Activated CD4-positive, alpha-beta T cell treated with anti-CD3 and anti-CD28 coated beads for 1 hour (primary cell): ENCODE measurements at regions not wholly inside any gene's neighbourhood (a gene's known extent, or its start where the extent isn't known, plus 50 kb on each side); places are given as distances from the start of the nearest gene placed in this dataset.

Experiments
- DNase-seq: peaks from one replicate; pipeline ENCODE4 v3.0.0-alpha.2; 2020

DNA sequence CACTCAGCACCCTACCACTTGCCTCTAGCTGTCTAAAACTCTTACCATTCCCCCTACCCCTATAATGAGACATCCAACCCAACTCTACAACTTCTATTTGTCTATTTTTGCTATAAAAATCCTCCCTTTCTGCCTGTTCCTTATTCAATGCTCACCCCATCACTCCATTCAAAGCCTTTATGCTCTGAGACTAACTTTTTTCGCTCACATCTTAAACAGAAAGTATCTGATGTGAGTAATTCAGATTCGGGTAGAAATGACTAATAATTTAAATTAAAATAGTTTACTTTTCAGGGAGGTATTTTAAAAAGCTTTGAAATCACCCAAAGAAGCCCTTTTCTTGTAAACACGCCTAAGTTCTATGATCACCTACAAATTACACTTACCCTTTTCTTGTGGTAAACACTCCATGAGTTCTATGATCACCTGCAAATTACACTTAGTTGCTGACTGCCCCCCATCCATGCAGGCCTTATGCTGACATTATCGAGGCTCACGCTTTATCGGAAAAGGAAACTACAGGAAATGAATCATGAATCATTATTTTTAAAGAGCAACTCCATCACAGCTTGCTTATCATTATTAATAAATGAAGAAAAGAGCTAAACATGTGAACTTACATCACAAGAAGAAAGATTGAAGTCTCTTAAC, 168.7 kb upstream of the PPP1R2C start:
- DNase-seq: no peak

DNA sequence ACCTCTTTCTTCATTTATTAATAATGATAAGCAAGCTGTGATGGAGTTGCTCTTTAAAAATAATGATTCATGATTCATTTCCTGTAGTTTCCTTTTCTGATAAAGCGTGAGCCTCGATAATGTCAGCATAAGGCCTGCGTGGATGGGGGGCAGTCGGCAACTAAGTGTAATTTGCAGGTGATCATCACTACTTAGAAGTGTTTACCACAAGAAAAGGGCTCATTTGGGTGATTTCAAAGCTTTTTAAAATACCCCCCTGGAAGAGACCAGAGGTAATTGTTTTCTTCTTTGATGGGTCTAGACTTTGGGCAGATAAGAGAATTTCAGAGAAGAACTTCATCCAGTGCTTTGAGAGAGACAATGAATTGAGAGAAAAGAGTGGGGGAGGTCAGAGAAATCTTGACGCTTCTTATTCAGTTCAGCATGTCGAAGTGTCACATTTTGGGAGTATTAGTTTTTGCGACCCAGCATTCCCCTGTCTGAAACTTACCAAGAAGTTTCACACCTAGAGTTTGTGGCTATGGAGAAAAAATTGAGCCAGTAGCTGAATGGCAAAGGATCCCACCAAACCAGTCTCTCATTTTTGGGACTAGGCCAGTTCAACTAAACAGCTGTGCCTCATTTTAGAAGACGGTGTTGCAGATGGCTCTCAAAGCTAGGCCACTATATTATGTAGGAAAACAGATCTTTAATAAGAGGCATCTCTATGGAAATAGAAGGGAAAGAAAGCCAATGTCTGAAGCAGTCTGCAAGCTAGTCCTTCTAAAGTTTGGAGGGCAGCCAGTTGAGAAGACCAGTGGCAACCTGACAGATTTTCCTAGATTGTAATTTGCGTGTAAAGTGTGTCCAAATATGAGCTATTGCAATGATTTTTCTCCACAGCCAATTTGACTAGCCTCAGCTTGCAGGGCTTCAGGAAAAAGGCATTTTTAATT, 171.0 kb upstream of the PPP1R2C start:
- DNase-seq: no peak

DNA sequence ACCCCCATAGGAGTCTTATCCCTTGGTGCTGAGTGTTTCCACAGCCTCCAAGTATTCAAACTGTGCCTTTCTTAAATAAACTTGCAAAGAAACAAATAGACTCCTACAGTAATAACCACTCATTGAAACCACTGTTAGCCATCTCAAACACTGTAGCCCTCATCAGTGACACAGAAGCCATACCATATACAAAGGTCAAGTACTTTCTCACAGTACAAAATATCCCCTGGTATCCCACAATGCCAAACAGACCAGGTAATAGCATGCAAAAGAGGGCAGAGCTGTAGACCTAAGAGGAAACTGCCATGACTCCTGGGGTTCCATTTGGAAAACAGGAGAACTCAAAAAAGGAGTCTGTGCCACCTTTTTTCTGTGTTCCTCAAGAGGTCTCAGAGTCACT, 173.8 kb upstream of the PPP1R2C start:
- no peak for DNase-seq

DNA sequence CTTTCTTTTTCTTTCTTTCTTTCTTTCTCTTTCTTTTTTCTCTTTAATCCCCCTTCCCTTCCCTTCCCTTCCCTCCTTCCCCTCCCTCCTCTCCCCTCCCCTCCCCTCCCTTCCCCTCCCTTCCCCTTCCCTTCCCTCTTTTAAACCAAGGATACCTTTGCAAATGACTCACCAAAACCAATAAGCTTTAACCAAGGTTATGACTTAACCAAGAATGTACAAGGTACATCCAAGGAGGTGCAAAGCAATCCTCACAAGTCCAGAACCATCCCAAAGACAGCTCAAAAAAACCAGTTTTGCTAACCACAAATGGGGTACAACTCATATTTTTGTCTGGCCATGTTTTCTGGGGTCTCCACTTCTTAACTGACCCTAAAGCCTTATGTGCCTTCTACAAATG, 174.7 kb upstream of the PPP1R2C start:
- DNase-seq: no peak

GRCh38 chrX:42954880-42955279, 176.9 kb upstream of the PPP1R2C start:
- no peak for DNase-seq

- no peak for DNase-seq
Measured at GRCh38 chrX:42955349-42955748, 177.4 kb upstream of the PPP1R2C start.

- no peak for DNase-seq
Measured at GRCh38 chrX:42967681-42968300, 189.8 kb upstream of the PPP1R2C start.

- no peak for DNase-seq
Measured at GRCh38 chrX:42973321-42973720, 195.4 kb upstream of the PPP1R2C start.

DNA sequence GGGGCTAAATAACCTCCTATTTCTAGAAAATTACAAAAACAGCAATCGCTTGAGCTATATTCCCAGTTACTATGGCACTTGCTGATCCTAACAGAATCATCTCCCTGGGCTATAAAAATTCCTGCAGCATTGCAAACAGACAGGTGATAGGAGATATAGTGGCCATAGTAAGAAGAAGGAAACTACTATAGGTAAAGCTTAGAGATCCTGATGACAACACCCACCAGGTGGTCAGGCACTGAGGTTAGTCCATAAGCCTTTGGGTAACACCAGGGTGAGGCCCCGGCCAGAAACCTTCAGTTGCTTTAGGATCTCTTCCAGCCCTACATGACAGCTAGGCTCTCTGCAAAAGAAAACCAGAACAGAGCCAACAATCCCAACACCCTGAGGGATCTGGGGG, 197.9 kb upstream of the PPP1R2C start:
- DNase-seq: no peak

DNA sequence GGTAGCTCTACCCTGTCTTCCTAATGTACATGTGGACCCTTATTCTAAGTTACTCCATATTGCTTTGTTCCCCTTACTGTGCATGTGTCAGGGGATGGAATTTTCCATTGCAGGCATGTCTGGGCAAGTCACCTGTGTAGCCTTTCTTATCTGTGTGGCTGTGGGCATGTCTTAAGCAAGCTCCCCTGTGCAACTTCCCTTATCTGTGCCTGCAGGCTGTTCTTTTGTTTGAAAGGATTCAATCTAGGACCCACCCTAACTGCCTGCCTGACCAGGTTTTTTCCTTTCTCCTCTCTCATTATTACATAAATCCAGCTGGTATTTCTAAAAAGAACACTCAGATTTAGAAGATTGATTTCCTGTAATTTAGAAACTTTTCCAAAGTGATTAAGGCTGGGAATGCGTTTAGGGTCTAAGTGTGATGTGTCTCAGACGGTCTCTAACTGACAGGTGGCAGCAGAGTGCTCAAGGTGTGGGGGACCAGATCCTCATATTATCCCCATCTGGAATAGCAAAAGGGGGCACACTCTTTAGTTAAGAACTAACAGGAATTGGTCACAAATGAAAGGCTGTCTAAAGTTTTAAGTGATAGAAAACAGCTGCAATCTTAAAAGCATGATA, 198.9 kb upstream of the PPP1R2C start:
- no peak for DNase-seq

DNA sequence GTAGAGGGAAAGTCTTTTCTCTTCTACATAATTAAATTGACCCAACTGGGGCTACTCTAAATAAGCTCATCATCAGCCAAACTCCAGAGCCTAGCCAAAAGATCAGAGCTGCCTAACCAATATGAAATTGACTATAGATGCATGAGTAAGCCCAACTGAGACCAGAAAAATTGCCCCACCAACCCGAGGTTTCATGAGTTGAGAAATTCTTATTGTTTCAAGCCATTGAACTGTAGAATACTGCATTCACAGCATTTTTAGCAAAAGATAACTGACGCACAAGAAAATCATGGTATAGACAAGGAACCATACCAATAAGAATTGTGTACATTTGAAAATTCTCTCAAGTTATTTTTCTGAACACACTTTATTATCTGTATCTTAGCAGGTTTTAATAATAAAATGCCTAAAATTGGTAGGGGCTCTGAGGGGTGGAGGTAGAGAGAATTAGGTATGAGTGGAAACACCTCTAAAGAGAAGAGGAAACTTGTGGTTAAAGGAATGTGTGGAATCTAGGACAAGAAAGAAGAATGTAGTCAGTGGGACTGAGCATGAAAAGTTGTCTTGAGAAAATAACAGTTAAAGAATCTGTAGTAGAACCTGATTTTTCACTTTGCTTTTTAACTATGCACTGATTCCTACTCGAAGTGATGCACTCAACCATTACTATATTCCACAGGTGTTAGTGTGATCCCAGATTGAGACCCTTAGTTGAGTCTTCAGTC, 200.9 kb upstream of the PPP1R2C start:
- no peak for DNase-seq

DNA sequence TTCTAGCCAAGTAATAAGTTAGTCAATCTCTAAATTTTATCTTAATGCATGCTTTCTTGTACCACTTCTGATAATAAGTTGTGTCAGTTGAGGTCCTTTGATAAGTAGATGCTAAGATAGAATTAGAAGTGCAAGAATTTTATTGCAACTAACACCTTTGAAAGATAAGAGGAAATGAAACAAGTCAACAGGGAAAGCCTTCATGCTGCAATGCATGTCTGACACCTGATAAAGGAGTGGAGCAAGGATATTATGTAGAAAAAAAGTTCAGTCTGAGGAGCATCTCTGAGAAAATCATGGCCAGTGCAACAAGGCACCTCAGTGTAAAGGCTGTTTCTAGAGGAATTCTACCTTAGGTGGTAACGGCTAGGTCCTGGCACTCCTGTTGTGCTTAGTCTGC, 210.7 kb upstream of the PPP1R2C start:
- no peak for DNase-seq

- DNase-seq: no peak
Measured at GRCh38 chrX:42992199-42992943, 214.4 kb upstream of the PPP1R2C start.

- no peak for DNase-seq
Measured at GRCh38 chrX:42996861-42997260, 218.9 kb upstream of the PPP1R2C start.

DNA sequence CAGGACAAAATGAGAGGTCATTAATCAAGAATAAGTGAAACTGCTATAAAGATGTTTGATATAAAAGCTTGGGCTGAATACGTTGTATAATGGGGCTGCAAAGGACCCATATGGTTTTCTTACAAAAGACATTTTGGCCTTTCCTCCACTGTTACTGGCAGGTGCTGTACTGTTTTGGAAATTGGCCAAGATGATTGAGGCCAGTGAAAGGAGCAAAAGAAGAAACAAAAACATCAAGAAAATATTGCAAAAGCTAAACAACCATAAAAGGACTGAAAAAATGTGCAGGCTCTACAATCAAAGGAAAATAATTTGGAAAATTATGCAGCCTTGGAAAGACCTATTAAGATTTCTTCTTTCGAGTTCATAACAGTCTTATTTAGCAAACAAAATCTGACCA, 222.2 kb upstream of the PPP1R2C start:
- DNase-seq: no peak

DNA sequence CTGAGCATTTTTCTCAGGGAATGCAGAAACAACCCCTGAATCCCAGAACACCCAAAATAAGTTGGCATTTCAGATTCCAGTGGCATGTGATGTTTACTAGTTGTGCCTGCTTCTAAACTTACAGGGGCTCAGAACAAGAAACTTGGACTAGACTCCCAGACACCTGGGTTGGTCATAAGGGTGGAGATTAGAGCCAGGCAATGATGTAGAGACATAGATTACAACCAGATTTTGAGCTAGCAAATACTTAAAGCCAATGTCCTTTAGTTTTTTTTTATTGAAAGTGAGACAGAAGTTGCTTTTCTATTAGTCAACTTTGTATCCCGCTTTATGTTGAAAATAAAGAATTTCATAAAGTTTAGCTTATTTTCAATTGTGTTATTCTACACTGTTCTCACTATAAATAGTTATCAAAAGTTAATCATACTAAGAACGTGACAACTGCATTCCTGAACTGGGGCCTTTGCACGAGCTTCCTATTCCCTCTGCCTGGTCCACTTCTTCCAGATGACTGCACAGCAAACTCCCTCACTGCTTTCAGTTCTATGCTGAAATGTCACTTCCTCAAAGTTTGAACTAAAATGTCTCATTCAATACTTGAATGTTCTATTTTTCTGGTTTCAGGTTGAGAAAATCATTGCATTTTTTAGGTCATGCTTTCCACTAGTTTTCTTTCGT, 224.7 kb upstream of the PPP1R2C start:
- no peak for DNase-seq

DNA sequence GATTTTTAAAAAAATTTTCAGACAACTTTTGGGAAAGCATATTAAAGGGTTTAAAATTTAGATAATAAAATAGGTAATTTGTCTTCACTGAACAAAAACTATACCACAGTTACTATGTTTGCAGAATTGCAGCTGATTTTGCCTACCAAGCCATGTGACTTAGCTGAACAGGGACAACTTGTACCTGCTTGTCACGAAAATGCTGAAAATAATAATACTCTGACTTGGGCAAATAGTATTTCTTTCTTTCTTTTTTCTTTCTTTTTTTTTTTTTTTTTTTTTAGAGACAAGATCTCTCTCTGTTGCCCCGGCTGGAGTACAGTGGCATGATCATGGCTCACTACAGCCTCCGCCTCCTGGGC, 225.2 kb upstream of the PPP1R2C start:
- no peak for DNase-seq

DNA sequence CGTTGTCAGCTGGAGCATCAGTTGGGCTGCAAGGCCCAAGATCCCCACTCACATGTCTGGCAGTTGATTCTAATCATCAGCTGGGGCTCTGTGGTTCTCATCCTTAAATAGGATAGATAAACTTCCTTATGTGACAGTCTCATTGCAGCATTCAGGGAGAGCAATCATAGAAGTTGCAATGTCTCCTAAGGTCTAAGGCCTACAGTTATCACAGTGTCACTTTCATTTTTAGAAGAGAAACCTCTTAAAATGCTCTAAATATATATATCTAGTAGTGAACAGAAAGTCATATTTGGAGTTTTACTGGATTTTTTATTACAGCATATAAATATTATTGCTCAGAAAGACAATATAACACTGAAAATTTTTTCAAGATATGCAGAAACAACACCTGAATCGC, 226.0 kb upstream of the PPP1R2C start:
- DNase-seq: no peak

DNA sequence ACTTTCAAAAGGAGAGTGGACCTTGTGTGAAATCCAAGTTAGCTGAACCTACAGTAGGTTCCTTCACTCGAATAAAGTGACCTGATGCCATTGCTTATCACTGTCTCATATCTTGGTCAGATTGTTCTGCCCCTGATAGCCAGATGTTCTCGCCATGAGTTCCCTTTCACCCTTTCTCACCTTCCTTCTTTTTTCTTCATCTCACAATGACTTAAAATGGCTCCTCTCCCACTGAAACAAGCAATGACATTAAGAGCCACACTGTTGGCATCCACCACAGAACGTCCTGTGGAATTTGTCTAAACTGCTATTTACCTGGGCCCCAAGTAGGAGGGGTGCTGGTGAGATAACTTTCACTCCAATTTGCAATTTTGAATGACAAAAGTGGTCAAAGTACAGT, 227.6 kb upstream of the PPP1R2C start:
- DNase-seq: no peak

DNA sequence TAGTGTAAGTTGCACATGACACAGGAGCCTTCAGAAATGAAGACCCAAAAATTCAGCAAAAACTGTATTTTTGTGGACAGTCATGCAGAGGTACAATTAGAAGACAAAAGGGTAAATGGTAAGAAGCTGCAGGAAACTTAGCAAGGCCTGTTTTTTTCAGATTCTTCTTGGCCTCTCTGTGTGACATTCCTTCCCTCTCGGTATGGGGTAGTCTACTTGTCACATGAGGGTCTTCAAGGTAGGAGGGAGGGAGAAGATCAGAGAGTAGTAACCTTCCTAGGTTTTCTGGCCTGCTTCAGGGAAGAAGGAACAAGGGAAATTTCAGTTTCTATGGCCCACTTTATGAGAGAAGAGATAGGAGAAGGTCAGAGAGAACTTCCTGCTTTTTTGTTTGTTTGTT, 230.4 kb upstream of the PPP1R2C start:
- no peak for DNase-seq

DNA sequence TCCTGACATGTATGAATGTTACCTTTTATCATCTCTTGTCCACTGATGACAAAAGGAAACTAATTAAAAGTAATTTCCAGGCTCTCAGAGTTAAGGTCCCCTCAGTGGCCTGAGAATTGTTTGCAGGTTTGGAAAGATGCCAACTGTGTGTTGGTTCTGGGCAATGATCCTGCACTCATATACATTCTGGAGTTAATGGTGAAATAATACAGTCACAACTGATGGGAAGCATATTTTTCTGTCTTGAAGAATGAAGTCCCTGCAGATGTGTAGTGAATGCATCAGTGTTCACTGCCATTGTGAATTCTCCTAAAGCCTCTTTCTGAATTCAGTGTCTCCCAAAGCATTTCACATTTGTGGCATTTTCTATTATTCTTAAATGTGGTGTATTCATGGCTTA, 238.1 kb upstream of the PPP1R2C start:
- DNase-seq: no peak

DNA sequence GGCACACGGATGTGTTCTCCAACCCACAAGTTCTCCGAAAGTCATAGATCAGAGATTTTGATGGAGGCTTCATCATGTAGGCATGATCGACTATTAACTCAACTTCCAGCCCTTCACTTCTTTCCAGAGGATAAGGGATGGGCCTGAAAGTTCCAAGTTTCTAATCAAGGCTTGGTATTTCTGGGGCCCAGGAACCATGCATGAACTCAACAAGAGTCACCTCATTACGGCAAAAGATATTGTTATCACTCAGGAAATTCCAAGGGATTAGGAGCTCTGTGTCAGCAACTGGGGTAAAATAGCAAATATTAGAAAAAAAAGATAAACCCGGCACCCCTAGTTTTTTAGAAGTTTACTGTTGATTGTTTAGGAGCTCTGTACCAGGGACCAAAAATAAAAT, 240.1 kb upstream of the PPP1R2C start:
- no peak for DNase-seq
